ENCODE measurements at regions not wholly inside any gene's neighbourhood (a gene's known extent, or its start where the extent isn't known, plus 50 kb on each side); places are given as distances from the start of the nearest gene placed in this dataset.

GRCh38 chrX:74160358-74160757, 143.6 kb upstream of the ZCCHC13 start:
- H3K27ac Mint-ChIP-seq: no peak overlapping the region
- intact Hi-C loops (cut with micrococcal nuclease): no loop called here
- DNase-seq: no peak

DNA sequence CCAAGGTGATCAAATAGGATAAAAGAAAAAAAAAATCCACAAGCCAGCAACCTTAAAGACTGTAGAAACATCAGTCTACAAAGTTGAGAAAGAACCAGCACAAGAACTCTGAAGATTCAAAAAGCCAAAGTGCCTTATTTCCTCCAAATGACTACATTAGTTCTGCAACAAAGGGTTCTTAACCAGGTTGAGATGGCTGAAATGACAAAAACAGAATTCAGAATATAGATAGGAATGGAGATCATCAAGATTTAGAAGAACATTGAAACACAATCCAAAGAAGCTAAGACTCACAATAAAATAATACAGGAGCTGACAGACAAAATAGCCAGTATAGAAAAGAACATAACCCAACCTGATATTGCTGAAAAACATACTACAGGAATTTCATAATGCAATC, 156.5 kb upstream of the ZCCHC13 start:
- DNase-seq: no peak
- Histone ChIP-seq H3K27me3 (ENCODE audit: insufficient read depth, low read length) (no peaks in the 10 kb centered on the region), H3K36me3 (ENCODE audit: insufficient read depth, low read length) (no peaks in the 10 kb centered on the region), H3K27ac (ENCODE audit: low read depth, low read length) (no peak overlapping the region), H3K4me1 (ENCODE audit: insufficient read depth, low read length) (no peaks in the 10 kb centered on the region), H3K4me3 (ENCODE audit: low read length in 2 of 2) (no peak overlapping the region), H3K9me3 (ENCODE audit: control insufficient read depth in 1 of 2, low read length in 2 of 2) (no peaks in the 10 kb centered on the region)
- H3K9me3 Mint-ChIP-seq: peaks cover 0 to 4% (median 0%) of the 10 kb centered on the region in 8 donors
- no peak overlapping the region for H3K4me3 Mint-ChIP-seq
- ChIA-PET CTCF (ENCODE audit: partially characterized antibody) (interaction anchor here (0.7 kb wide), 1 partner anchor 197 kb away, joined by 3 read pairs; no protein-coding TSS in a partner anchor), POLR2A (ENCODE audit: partially characterized antibody) (no interaction called here)
- H3K27me3 Mint-ChIP-seq: no peaks in the 10 kb centered on the region
- no peaks in the 10 kb centered on the region for H3K4me1 Mint-ChIP-seq
- intact Hi-C loops (cut with micrococcal nuclease): no loop called here
- peaks cover 0 to 5% of the 10 kb centered on the region in 2 donors for H3K36me3 Mint-ChIP-seq
- no peak overlapping the region for H3K27ac Mint-ChIP-seq

More at GRCh38 chrX:74160358-74160757, 143.6 kb upstream of the ZCCHC13 start:
- Histone ChIP-seq H3K27ac (ENCODE audit: low read depth, low read length) (no peak overlapping the region), H3K36me3 (ENCODE audit: insufficient read depth, low read length) (no peaks in the 10 kb centered on the region), H3K9me3 (ENCODE audit: control insufficient read depth in 1 of 2, low read length in 2 of 2) (no peaks in the 10 kb centered on the region), H3K4me1 (ENCODE audit: insufficient read depth, low read length) (no peaks in the 10 kb centered on the region), H3K27me3 (ENCODE audit: insufficient read depth, low read length) (no peaks in the 10 kb centered on the region), H3K4me3 (ENCODE audit: low read length in 2 of 2) (no peak overlapping the region)
- POLR2A ChIA-PET (ENCODE audit: partially characterized antibody): no interaction called here
- Mint-ChIP-seq H3K36me3 (peaks cover 1 to 9% of the 10 kb centered on the region in 2 donors), H3K4me1 (no peaks in the 10 kb centered on the region), H3K9me3 (peaks cover 0 to 2% (median 0%) of the 10 kb centered on the region in 8 donors), H3K4me3 (no peak overlapping the region), H3K27me3 (no peaks in the 10 kb centered on the region)
- CTCF ChIA-PET (ENCODE audit: partially characterized antibody): no interaction called here

DNA sequence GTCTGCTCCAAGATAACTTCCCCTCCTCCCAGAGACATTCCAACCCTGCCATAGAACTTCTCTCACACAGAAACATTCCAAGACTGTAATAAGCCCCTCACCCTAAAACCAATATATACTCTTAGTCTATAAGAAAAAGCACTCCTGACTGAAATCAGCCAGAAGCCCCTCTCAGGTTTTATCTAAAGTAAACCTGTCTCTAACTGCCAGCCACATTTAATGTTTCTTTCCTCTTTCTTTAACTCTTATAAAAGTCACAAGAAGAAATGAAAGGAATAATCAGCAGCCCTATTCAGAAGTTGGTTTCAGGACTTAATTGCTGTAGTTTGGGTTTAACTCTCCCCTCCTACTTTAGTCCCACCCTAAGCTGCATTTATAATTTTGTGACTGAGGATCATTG, 165.0 kb upstream of the ZCCHC13 start:
- Mint-ChIP-seq H3K9me3 (peaks cover 0 to 4% (median 0%) of the 10 kb centered on the region in 8 donors), H3K27me3 (no peaks in the 10 kb centered on the region), H3K4me3 (no peak overlapping the region), H3K4me1 (no peaks in the 10 kb centered on the region), H3K36me3 (no peaks in the 10 kb centered on the region), H3K27ac (peak overlapping the region in 1 of 7 donors; percentile 34)
- Histone ChIP-seq H3K4me3 (ENCODE audit: low read length in 2 of 2) (no peak overlapping the region), H3K4me1 (ENCODE audit: insufficient read depth, low read length) (no peaks in the 10 kb centered on the region), H3K36me3 (ENCODE audit: insufficient read depth, low read length) (no peaks in the 10 kb centered on the region), H3K9me3 (ENCODE audit: control insufficient read depth in 1 of 2, low read length in 2 of 2) (no peaks in the 10 kb centered on the region), H3K27me3 (ENCODE audit: insufficient read depth, low read length) (no peaks in the 10 kb centered on the region), H3K27ac (ENCODE audit: low read depth, low read length) (no peak overlapping the region)
- POLR2A ChIA-PET (ENCODE audit: partially characterized antibody): interaction anchor here (0.6 kb wide), 1 partner anchor 206 kb away, joined by 3 read pairs; no protein-coding TSS in a partner anchor
- intact Hi-C loops (cut with micrococcal nuclease): loop anchor here (10.0 kb wide), 1 partner anchor 1054 kb away; no protein-coding TSS in a partner anchor
- DNase-seq: no peak
- CTCF ChIA-PET (ENCODE audit: partially characterized antibody): no interaction called here

DNA sequence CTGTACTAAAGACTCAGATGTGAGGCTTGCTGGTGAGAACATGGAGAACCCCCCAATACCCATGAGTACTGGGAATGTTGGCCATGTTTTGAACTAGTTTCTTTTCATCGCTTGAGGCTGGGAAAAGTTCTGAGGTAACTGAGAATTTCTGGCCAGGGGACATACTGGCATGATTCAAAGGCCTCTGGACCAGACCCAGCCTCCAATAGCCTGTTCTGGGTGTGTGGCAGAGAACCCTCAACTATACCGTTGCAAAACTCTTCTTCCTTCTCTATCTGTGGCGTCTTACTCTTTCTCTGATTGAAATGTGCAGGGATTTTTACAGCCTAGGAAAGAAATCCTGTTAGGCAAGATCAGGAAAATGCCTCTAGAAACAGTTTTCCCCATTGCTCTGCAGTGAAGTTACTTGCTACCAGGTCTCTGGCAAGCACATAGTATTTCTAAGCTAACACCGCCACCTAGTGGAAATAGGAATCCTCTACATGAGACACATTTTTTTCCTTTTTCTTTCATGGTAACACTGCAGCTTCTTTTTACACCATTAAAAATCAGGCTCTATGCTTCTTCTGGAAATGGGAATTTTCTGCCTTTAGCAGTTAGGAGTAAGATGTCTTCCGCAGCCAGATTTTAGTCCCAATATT, 170.7 kb upstream of the ZCCHC13 start:
- H3K36me3 Mint-ChIP-seq: no peaks in the 10 kb centered on the region
- Histone ChIP-seq H3K36me3 (ENCODE audit: insufficient read depth, low read length) (no peaks in the 10 kb centered on the region), H3K9me3 (ENCODE audit: control insufficient read depth in 1 of 2, low read length in 2 of 2) (no peaks in the 10 kb centered on the region), H3K27me3 (ENCODE audit: insufficient read depth, low read length) (no peaks in the 10 kb centered on the region), H3K27ac (ENCODE audit: low read depth, low read length) (no peak overlapping the region), H3K4me3 (ENCODE audit: low read length in 2 of 2) (no peak overlapping the region), H3K4me1 (ENCODE audit: insufficient read depth, low read length) (no peaks in the 10 kb centered on the region)
- no peaks in the 10 kb centered on the region for H3K27me3 Mint-ChIP-seq
- POLR2A ChIA-PET (ENCODE audit: partially characterized antibody): no interaction called here
- intact Hi-C loops (cut with micrococcal nuclease): loop anchor here (1.0 to 10.0 kb wide), 2 partner anchors 211 to 1048 kb away; no protein-coding TSS in a partner anchor
- H3K9me3 Mint-ChIP-seq: peaks cover 0 to under 1% (median 0%) of the 10 kb centered on the region in 8 donors
- DNase-seq: peak in 4 of 5 donors; percentile 57 to 63 (median 60)
- no peak overlapping the region for H3K4me3 Mint-ChIP-seq
- no peak overlapping the region for H3K27ac Mint-ChIP-seq
- CTCF ChIA-PET (ENCODE audit: partially characterized antibody): interaction anchor here (1.7 to 4.2 kb wide), 3 partner anchors 12 to 279 kb away, joined by 4 to 22 read pairs (median 7); partner anchors contain the start of gene XIST
- peaks cover 0 to 2% (median 0%) of the 10 kb centered on the region in 4 donors for H3K4me1 Mint-ChIP-seq

GRCh38 chrX:74132280-74132679, 171.7 kb upstream of the ZCCHC13 start:
- intact Hi-C loops (cut with micrococcal nuclease): loop anchor here (10.0 kb wide), 1 partner anchor 1047 kb away; no protein-coding TSS in a partner anchor
- Histone ChIP-seq H3K9me3 (ENCODE audit: control insufficient read depth in 1 of 2, low read length in 2 of 2) (no peaks in the 10 kb centered on the region), H3K27me3 (ENCODE audit: insufficient read depth, low read length) (no peaks in the 10 kb centered on the region), H3K27ac (ENCODE audit: low read depth, low read length) (no peak overlapping the region), H3K4me1 (ENCODE audit: insufficient read depth, low read length) (no peaks in the 10 kb centered on the region), H3K36me3 (ENCODE audit: insufficient read depth, low read length) (no peaks in the 10 kb centered on the region), H3K4me3 (ENCODE audit: low read length in 2 of 2) (no peak overlapping the region)
- no peak for DNase-seq
- POLR2A ChIA-PET (ENCODE audit: partially characterized antibody): no interaction called here
- no peak overlapping the region for H3K27ac Mint-ChIP-seq
- H3K9me3 Mint-ChIP-seq: no peaks in the 10 kb centered on the region
- no peak overlapping the region for H3K4me3 Mint-ChIP-seq
- no peaks in the 10 kb centered on the region for H3K36me3 Mint-ChIP-seq
- no peaks in the 10 kb centered on the region for H3K27me3 Mint-ChIP-seq
- H3K4me1 Mint-ChIP-seq: peaks cover 0 to 2% (median 0%) of the 10 kb centered on the region in 4 donors
- CTCF ChIA-PET (ENCODE audit: partially characterized antibody): interaction anchor here (0.7 to 4.2 kb wide), 3 partner anchors 13 to 278 kb away, joined by 3 to 22 read pairs (median 4); partner anchors contain the start of gene XIST

- H3K27me3 Mint-ChIP-seq: no peaks in the 10 kb centered on the region
- no peak overlapping the region for H3K27ac Mint-ChIP-seq
- H3K4me1 Mint-ChIP-seq: no peaks in the 10 kb centered on the region
- Histone ChIP-seq H3K4me3 (ENCODE audit: low read length in 2 of 2) (no peak overlapping the region), H3K4me1 (ENCODE audit: insufficient read depth, low read length) (no peaks in the 10 kb centered on the region), H3K27me3 (ENCODE audit: insufficient read depth, low read length) (no peaks in the 10 kb centered on the region), H3K9me3 (ENCODE audit: control insufficient read depth in 1 of 2, low read length in 2 of 2) (no peaks in the 10 kb centered on the region), H3K27ac (ENCODE audit: low read depth, low read length) (no peak overlapping the region), H3K36me3 (ENCODE audit: insufficient read depth, low read length) (no peaks in the 10 kb centered on the region)
- peaks cover 0 to 2% (median 0%) of the 10 kb centered on the region in 8 donors for H3K9me3 Mint-ChIP-seq
- no peak overlapping the region for H3K4me3 Mint-ChIP-seq
- ChIA-PET CTCF (ENCODE audit: partially characterized antibody) (interaction anchor here (1.1 to 1.2 kb wide), 2 partner anchors 16 kb away, joined by 3 read pairs; no protein-coding TSS in a partner anchor), POLR2A (ENCODE audit: partially characterized antibody) (no interaction called here)
- H3K36me3 Mint-ChIP-seq: peaks cover 0 to 2% of the 10 kb centered on the region in 2 donors
- intact Hi-C loops (cut with micrococcal nuclease): no loop called here
- no peak for DNase-seq
These were observed 184.7 kb upstream of the ZCCHC13 start for GRCh38 chrX:74119016-74119910.
